IMR-90 (cell line): ENCODE measurements at regions not wholly inside any gene's neighbourhood (a gene's known extent, or its start where the extent isn't known, plus 50 kb on each side); places are given as distances from the start of the nearest gene placed in this dataset.

ENCODE experiments used
- ATAC-seq: fragments of 200-7000 bp; cut with Tn5 transposase; 2 replicates; pipeline ENCODE4 v1.9.1; 2020; ENCODE audit warnings: low read depth, mild to moderate bottlenecking, moderate library complexity
- BruUV-seq: library from RNA; stranded (reverse); fragments of 400-500 nt; replicated peaks from 2 replicates; lab custom pipeline; 2021; lab: Mats Ljungman, UMichigan
- CTCF ChIA-PET: fragments of 300-600 bp; formaldehyde crosslinking; extraction: SDS; loops from one replicate; lab custom pipeline; 2021; ENCODE audit warnings: antibody characterized with exemption; lab: Yijun Ruan, JAX
- POLR2A ChIA-PET: fragments of 300-600 bp; sonication (Branson Sonifier 250); formaldehyde crosslinking; loops from one replicate; lab custom pipeline; 2022; ENCODE audit warnings: antibody characterized with exemption; ENCODE audit not compliant: unreplicated experiment; lab: Charles Lee
- DNase-seq: peaks from one replicate; pipeline ENCODE4 v3.0.0; 2013
- H2AFZ ChIP-seq: replicated peaks from 2 replicates; pipeline ENCODE3; 2013; ENCODE audit warnings: low read length, mild to moderate bottlenecking; ENCODE audit not compliant: poor library complexity
- H2AK5ac ChIP-seq: 2 replicates; pipeline ENCODE4 v1.6.1; 2013; ENCODE audit warnings: low read depth, low read length, inconsistent platforms
- H2AK9ac ChIP-seq: replicated peaks from 2 replicates; pipeline ENCODE3; 2013; ENCODE audit warnings: mild to moderate bottlenecking, low read depth, low read length, moderate library complexity; ENCODE audit not compliant: poor library complexity
- H2BK120ac ChIP-seq: 2 replicates; pipeline ENCODE4 v1.6.1; 2013; ENCODE audit warnings: low read depth, low read length, inconsistent platforms
- H2BK15ac ChIP-seq: 3 replicates; pipeline ENCODE4 v1.6.1; 2013; ENCODE audit warnings: low read depth, low read length, inconsistent platforms
- H2BK20ac ChIP-seq: 2 replicates; pipeline ENCODE4 v1.6.1; 2013; ENCODE audit warnings: low read depth, mild to moderate bottlenecking, inconsistent platforms, low read length, moderate library complexity
- H2BK5ac ChIP-seq: 2 replicates; pipeline ENCODE4 v1.6.1; 2013; ENCODE audit warnings: mild to moderate bottlenecking, low read depth, low read length, inconsistent platforms; ENCODE audit not compliant: poor library complexity, severe bottlenecking
- H3K14ac ChIP-seq: replicated peaks from 2 replicates; pipeline ENCODE4 v1.6.1; 2013; ENCODE audit warnings: low read depth, low read length, inconsistent platforms
- H3K18ac ChIP-seq: 2 replicates; pipeline ENCODE4 v1.6.1; 2013; ENCODE audit warnings: low read depth, low read length, control low read depth
- H3K23ac ChIP-seq: 2 replicates; pipeline ENCODE4 v1.6.1; 2013; ENCODE audit warnings: low read depth, low read length, inconsistent platforms
- H3K27ac ChIP-seq: 2 replicates; pipeline ENCODE4 v1.5.1; 2013; ENCODE audit warnings: mild to moderate bottlenecking, control low read depth, low read length; ENCODE audit not compliant: insufficient read depth
- H3K27me3 ChIP-seq: 2 replicates; pipeline ENCODE4 v1.6.1; 2013; ENCODE audit warnings: low read length; ENCODE audit not compliant: control insufficient read depth, insufficient read depth
- H3K36me3 ChIP-seq: 2 replicates; pipeline ENCODE4 v1.6.1; 2013; ENCODE audit warnings: low read length, mixed read lengths; ENCODE audit not compliant: control insufficient read depth, insufficient read depth
- H3K4ac ChIP-seq: 2 replicates; pipeline ENCODE4 v1.6.1; 2013; ENCODE audit warnings: low read depth, low read length, inconsistent platforms
- H3K4me1 ChIP-seq: 2 replicates; pipeline ENCODE4 v1.6.1; 2013; ENCODE audit warnings: low read length, mixed read lengths; ENCODE audit not compliant: control insufficient read depth, insufficient read depth
- H3K4me2 ChIP-seq: 2 replicates; pipeline ENCODE4 v1.6.1; 2013; ENCODE audit warnings: low read depth, mild to moderate bottlenecking, control low read depth, low read length, moderate library complexity
- H3K4me3 ChIP-seq: 2 replicates; pipeline ENCODE4 v1.5.1; 2013; ENCODE audit warnings: low read depth, mild to moderate bottlenecking, control low read depth, low read length, moderate library complexity; ENCODE audit not compliant: insufficient read depth
- H3K56ac ChIP-seq: 2 replicates; pipeline ENCODE4 v1.6.1; 2013; ENCODE audit warnings: low read length, inconsistent platforms; ENCODE audit not compliant: insufficient read depth; ENCODE audit errors: extremely low read depth
- H3K79me1 ChIP-seq, 2 experiments: 2 replicates each; pipeline ENCODE4 v1.6.1; 2013; ENCODE audit warnings: low read length in 2 of 2, inconsistent platforms in 1 of 2, low read depth in 1 of 2
- H3K9ac ChIP-seq: 2 replicates; pipeline ENCODE4 v1.6.1; 2013; ENCODE audit warnings: low read depth, low read length, control low read depth
- H3K9me1 ChIP-seq: 2 replicates; pipeline ENCODE4 v1.6.1; 2013; ENCODE audit warnings: low read length, inconsistent platforms; ENCODE audit not compliant: insufficient read depth
- H3K9me3 ChIP-seq: 2 replicates; pipeline ENCODE4 v1.6.1; 2013; ENCODE audit warnings: low read length; ENCODE audit not compliant: control insufficient read depth, insufficient read depth
- H4K20me1 ChIP-seq: 2 replicates; pipeline ENCODE4 v1.6.1; 2013; ENCODE audit warnings: low read length, inconsistent platforms; ENCODE audit not compliant: insufficient read depth
- H4K5ac ChIP-seq: 2 replicates; pipeline ENCODE4 v1.6.1; 2013; ENCODE audit warnings: mild to moderate bottlenecking, low read depth, low read length, control low read depth
- H4K8ac ChIP-seq, 2 experiments: 2 replicates each; pipeline ENCODE4 v1.6.1; 2013; ENCODE audit warnings: low read depth in 2 of 2, low read length in 2 of 2, control low read depth in 1 of 2, inconsistent platforms in 1 of 2
- H4K91ac ChIP-seq: 2 replicates; pipeline ENCODE4 v1.6.1; 2013; ENCODE audit warnings: low read depth, low read length, inconsistent platforms; ENCODE audit not compliant: insufficient read depth
- BHLHE40 ChIP-seq: fragments of 150-350 bp; IDR thresholded peaks from 2 replicates; pipeline ENCODE4 v1.6.1; 2016; ENCODE audit warnings: mild to moderate bottlenecking, low read depth, low read length
- CEBPB ChIP-seq: IDR thresholded peaks from 2 replicates; pipeline ENCODE4 v1.6.1; 2012; ENCODE audit warnings: low read depth, low read length, improper control_type of control experiment
- CHD1 ChIP-seq: IDR thresholded peaks from 2 replicates; pipeline ENCODE4 v1.6.1; 2012; ENCODE audit warnings: low read depth, low read length, improper control_type of control experiment
- ELK1 ChIP-seq: fragments of 150-350 bp; IDR thresholded peaks from 2 replicates; pipeline ENCODE4 v1.6.1; 2016; ENCODE audit warnings: low read depth, mild to moderate bottlenecking, low read length, moderate library complexity, borderline replicate concordance
- FOS ChIP-seq: fragments of 150-350 bp; IDR thresholded peaks from 2 replicates; pipeline ENCODE4 v1.6.1; 2016; ENCODE audit warnings: low read depth, low read length
- MAFK ChIP-seq: IDR thresholded peaks from 2 replicates; pipeline ENCODE4 v1.6.1; 2012; ENCODE audit warnings: low read depth, low read length, improper control_type of control experiment
- MAZ ChIP-seq: IDR thresholded peaks from 2 replicates; pipeline ENCODE4 v1.6.1; 2012; ENCODE audit warnings: low read depth, mild to moderate bottlenecking, low read length, improper control_type of control experiment, moderate library complexity, borderline replicate concordance
- MXI1 ChIP-seq: IDR thresholded peaks from 2 replicates; pipeline ENCODE4 v1.6.1; 2012; ENCODE audit warnings: low read depth, mild to moderate bottlenecking, low read length, moderate library complexity, borderline replicate concordance
- NFE2L2 ChIP-seq: fragments of 150-350 bp; IDR thresholded peaks from 2 replicates; pipeline ENCODE4 v1.6.1; 2016; ENCODE audit warnings: low read depth, mild to moderate bottlenecking, low read length
- POLR2A ChIP-seq: IDR thresholded peaks from 2 replicates; pipeline ENCODE4 v1.6.1; 2012; ENCODE audit warnings: mild to moderate bottlenecking, low read depth, low read length
- RAD21 ChIP-seq: IDR thresholded peaks from 2 replicates; pipeline ENCODE4 v1.6.1; 2012; ENCODE audit warnings: low read length, improper control_type of control experiment
- RCOR1 ChIP-seq: IDR thresholded peaks from 2 replicates; pipeline ENCODE4 v1.6.1; 2012; ENCODE audit warnings: mild to moderate bottlenecking, low read length, improper control_type of control experiment; ENCODE audit not compliant: insufficient replicate concordance
- RFX5 ChIP-seq: IDR thresholded peaks from 2 replicates; pipeline ENCODE4 v1.8.0; 2012; ENCODE audit warnings: low read depth, mild to moderate bottlenecking, low read length, moderate library complexity
- SMC3 ChIP-seq: fragments of 150-350 bp; IDR thresholded peaks from 2 replicates; pipeline ENCODE4 v1.6.1; 2016; ENCODE audit warnings: low read depth, mild to moderate bottlenecking, antibody characterized with exemption, low read length, moderate library complexity
- WGBS, 2 experiments: methylation state at CpG; one replicate each; pipeline versions ENCODE4 v1.1.5 to v1.1.7; 2013; ENCODE audit warnings: missing lambda C conversion rate in 2 of 2; ENCODE audit not compliant: insufficient read length in 1 of 2; ENCODE audit errors: extremely low coverage in 2 of 2; 5-methylcytosine and 5-hydroxymethylcytosine counted together
- dilution Hi-C: fragments of 300-500 bp; cut with HindIII; formaldehyde crosslinking; loops from one replicate; pipeline ENCODE4 v1.14.3; 2018; ENCODE audit warnings: low sequenced_read_pairs; ENCODE audit not compliant: unreplicated experiment
- in situ Hi-C: fragments of 300-500 bp; cut with MboI; formaldehyde crosslinking; loops from 3 replicates; pipeline ENCODE4 v1.14.3; 2019; ENCODE audit warnings: low sequenced_read_pairs, inconsistent platforms, mixed read lengths
- intact Hi-C: fragments of 100-400 bp; cut with micrococcal nuclease; formaldehyde crosslinking; loops from 2 replicates; pipeline ENCODE4 v1.10.0; 2022
- TF ChIP-seq, protein P1 (sequence below): conservative IDR thresholded peaks from 2 replicates; pipeline ENCODE4 v1.5.1; 2012; ENCODE audit warnings: mild to moderate bottlenecking, low read depth, low read length, improper control_type of control experiment

GRCh38 chr16:17602678-17603077, 131.9 kb upstream of the XYLT1 start:
- Histone ChIP-seq H2BK120ac (no peak overlapping the region), H3K9me3 (no peaks in the 10 kb centered on the region), H4K20me1 (no peaks in the 10 kb centered on the region), H3K79me1 (no peaks in the 10 kb centered on the region), H3K27me3 (peaks cover 5% of the 10 kb centered on the region; the same call in 1 of the 2 replicates), H4K91ac (no peak overlapping the region), H3K18ac (no peak overlapping the region), H2BK5ac (no peak overlapping the region), H3K4me3 (no peak overlapping the region), H3K14ac (no peak overlapping the region), H3K9me1 (no peaks in the 10 kb centered on the region), H3K4me1 (no peaks in the 10 kb centered on the region), H3K23ac (no peak overlapping the region), H3K4me2 (no peak overlapping the region), H2AFZ (no peak overlapping the region), H2AK5ac (no peak overlapping the region), H2BK20ac (no peak overlapping the region), H4K8ac (no peak overlapping the region), H4K5ac (no peak overlapping the region), H3K4ac (no peak overlapping the region), H3K36me3 (no peaks in the 10 kb centered on the region), H3K9ac (no peak overlapping the region), H2AK9ac (no peak overlapping the region), H3K27ac (no peak overlapping the region), H2BK15ac (no peak overlapping the region), H3K56ac (no peak overlapping the region)
- no peak for ATAC-seq
- dilution Hi-C loops = no loop called here
- ChIA-PET CTCF (interaction anchor here (0.6 kb wide), 1 partner anchor 786 kb away, joined by 4 read pairs; no protein-coding TSS in a partner anchor), POLR2A (interaction anchor here (0.6 kb wide), 1 partner anchor 339 kb away, joined by 14 read pairs; no protein-coding TSS in a partner anchor)
- no TSS peak for BruUV-seq
- intact Hi-C loops = no loop called here
- TF ChIP-seq MAZ (no peak), MAFK (no peak), SMC3 (no peak), CHD1 (no peak), MXI1 (no peak), ELK1 (no peak), POLR2A (no peak), CEBPB (no peak), RCOR1 (no peak), RAD21 (no peak), FOS (no peak), RFX5 (no peak), NFE2L2 (no peak), BHLHE40 (no peak)
- TF ChIP-seq, protein P1, sequence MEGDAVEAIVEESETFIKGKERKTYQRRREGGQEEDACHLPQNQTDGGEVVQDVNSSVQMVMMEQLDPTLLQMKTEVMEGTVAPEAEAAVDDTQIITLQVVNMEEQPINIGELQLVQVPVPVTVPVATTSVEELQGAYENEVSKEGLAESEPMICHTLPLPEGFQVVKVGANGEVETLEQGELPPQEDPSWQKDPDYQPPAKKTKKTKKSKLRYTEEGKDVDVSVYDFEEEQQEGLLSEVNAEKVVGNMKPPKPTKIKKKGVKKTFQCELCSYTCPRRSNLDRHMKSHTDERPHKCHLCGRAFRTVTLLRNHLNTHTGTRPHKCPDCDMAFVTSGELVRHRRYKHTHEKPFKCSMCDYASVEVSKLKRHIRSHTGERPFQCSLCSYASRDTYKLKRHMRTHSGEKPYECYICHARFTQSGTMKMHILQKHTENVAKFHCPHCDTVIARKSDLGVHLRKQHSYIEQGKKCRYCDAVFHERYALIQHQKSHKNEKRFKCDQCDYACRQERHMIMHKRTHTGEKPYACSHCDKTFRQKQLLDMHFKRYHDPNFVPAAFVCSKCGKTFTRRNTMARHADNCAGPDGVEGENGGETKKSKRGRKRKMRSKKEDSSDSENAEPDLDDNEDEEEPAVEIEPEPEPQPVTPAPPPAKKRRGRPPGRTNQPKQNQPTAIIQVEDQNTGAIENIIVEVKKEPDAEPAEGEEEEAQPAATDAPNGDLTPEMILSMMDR = no peak
- WGBS, 2 experiments = 60% methylated on average over 1 of the region's 3 CpGs; no CpG with 5 or more reads in 1 of the 2 experiments
- no peak for DNase-seq
- in situ Hi-C loops = no loop called here
